Stimulated activated naive CD8-positive, alpha-beta T cell treated with anti-CD3 and anti-CD28 coated beads, Interleukin-15, Interleukin-2, amounts not matched to agents 100 U/mL and 50 U/mL, for 24 hours (primary cell): ENCODE measurements at regions not wholly inside any gene's neighbourhood (a gene's known extent, or its start where the extent isn't known, plus 50 kb on each side); places are given as distances from the start of the nearest gene placed in this dataset.
"Not testable (repeated sequence)": the region's sequence is repeated elsewhere in the genome, so short reads cannot be mapped to it uniquely, and the experiment has no call there.

Experiments used
- ATAC-seq: fragments of 150-1000 bp; cut with Tn5 transposase; one replicate; pipeline ENCODE4 v1.10.0; 2021
- DNase-seq: peaks from one replicate; pipeline ENCODE4 v3.0.0; 2021

GRCh38 chr9:714675-715074, 126.8 kb upstream of the DMRT1 start:
- DNase-seq (no peak), ATAC-seq (no peak)

GRCh38 chr9:715300-715699, 126.2 kb upstream of the DMRT1 start:
- ATAC-seq = no peak
- DNase-seq = no peak

DNA sequence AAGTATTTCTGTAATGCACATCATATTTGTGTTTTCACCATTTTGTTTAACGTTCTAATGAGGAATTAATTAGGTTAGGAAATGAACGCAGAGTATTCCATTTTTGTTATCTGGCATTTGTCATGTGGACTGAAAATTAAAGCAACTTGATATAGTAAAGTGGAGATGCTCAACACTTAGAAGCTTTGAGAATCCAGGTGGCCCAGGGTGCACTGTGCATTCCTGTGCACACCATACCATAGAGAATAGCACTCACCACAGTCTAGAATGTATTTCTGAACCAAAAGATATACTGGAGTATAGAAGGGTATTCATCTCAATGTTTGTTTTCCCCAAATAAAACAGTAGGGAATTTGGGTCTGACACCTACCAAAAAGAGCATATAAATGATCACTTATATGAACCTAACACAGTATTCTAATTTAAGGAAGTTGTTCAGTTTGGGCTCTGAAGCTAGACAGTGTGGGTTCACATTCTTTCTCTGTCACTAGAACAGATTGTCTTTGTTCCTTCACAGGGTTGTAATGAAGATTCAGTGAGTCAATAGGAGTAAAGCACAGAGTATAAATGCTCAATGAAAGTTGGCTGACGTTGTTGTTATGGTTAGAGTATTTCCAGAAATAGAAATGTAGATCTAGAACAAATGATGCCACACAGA, 125.6 kb upstream of the DMRT1 start:
- ATAC-seq (no peak), DNase-seq (no peak)

GRCh38 chr9:717722-718121, 123.8 kb upstream of the DMRT1 start:
- no peak for DNase-seq
- no peak for ATAC-seq

DNA sequence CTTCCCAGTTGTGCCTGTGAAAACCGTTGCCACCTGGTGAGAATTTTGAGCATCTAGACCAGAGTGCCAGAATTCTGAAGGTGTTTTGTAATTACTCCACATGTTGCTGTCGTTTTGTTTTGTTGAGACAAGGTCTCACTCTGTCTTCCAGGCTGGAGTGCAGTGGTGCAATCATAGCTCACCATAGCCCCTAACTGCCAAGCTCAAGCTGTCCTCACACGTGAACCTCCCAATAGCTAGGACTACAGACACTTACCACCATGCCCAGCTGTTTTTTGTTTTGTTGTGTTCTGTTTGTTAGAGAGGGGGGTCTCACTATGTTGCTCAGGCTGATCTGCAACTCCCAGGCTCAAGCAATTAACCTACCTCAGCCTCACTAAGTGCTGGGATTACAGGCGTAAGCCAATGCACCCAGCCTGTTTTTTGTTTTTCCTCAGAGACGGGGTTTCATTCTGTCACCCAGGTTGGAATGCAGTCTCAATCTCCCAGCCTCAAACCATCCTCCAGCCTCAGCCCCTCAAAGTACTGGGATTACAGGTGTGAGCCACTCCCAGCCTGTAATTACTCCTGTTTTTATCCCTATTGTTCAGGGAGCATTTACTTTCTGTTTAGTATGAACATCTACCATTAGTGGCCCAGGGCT, 121.1 kb upstream of the DMRT1 start:
- no peak for ATAC-seq
- no peak for DNase-seq

DNA sequence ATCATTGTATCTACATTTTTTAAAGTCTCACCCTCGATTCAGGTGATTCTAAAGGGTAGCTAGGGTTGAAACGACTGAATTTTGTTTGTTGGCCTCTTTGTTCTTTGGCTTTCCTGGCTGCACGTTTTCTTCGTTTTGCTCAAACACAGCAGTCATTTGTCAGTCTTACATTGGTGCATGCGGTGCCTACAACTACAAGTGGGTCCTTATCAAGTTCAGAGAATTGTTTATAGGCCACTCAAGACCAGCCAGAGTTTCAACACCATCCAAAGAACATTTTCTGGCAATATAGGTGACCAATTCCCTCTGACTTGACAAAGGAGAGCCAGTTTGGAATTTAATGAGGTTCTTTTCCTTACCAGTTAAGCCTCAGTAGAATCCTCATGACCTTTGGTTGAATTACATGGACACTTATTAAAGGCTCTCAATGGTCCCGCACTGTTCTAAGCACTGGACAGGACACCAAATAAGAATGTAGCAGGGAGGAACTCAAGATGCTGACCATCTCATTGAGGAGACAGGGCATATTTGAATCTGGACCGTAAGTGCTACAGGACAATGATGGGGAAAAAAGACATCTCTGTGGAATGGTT, 119.0 kb upstream of the DMRT1 start:
- ATAC-seq (no peak), DNase-seq (no peak)

GRCh38 chr9:724461-724860, 117.0 kb upstream of the DMRT1 start:
- not testable (repeated sequence) for ATAC-seq, DNase-seq

DNA sequence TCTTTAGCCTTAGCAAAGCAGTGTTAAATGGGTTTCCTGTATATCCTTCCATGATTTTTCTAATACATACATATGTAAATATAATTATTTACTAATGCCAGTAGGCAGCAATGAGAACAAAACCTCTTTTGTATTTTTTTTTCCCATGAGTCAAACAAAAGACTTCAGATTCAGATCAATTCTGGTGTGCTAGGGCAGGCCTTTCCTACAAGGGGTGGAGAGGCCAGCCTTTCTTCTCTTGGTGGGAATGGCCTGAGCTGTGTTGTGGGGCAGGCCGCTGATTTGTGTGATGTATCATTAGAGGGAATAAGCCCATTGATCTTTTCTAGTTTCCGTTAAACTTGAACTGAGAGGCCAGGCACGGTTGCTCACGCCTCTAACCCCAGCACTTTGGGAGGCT, 115.5 kb upstream of the DMRT1 start:
- ATAC-seq = no peak
- no peak for DNase-seq

- no peak for DNase-seq
- no peak for ATAC-seq
Measured at GRCh38 chr9:727767-728166, 113.7 kb upstream of the DMRT1 start.

- no peak for DNase-seq
- no peak for ATAC-seq
Measured at GRCh38 chr9:728535-728934, 113.0 kb upstream of the DMRT1 start.

- DNase-seq (no peak), ATAC-seq (no peak)
Measured at GRCh38 chr9:731474-731873, 110.0 kb upstream of the DMRT1 start.

DNA sequence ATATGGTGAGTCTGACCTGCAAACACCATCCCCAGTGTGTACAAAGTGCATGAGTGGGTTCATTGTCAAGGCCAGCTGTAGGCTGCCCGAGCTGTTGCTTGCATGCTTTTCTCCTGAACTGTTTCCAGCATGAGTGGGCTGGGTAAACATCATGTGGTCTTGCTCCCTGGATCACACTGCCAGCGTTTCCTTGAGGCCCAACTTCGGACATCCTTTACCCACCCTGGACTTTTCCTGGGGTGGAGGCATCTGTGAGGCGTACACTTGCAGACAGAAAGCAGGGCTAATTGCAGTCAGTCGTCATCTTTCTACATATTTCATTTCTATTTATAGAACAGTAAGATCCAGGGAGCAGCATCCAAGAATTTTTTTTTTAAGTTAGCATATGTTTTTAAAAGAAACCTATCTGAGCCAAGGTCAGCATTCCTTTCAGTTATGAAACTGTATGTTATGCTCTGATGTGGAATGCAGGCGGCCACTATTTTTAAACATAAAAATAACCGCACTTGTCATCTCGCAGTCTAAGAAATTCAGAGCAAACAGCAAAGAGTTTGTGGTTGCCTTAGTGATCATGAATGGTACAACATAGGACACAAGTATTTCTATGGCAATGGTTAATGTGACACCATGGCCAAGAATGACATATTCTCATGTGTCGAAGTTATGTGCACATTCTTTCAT, 106.5 kb upstream of the DMRT1 start:
- no peak for ATAC-seq
- DNase-seq = no peak

DNA sequence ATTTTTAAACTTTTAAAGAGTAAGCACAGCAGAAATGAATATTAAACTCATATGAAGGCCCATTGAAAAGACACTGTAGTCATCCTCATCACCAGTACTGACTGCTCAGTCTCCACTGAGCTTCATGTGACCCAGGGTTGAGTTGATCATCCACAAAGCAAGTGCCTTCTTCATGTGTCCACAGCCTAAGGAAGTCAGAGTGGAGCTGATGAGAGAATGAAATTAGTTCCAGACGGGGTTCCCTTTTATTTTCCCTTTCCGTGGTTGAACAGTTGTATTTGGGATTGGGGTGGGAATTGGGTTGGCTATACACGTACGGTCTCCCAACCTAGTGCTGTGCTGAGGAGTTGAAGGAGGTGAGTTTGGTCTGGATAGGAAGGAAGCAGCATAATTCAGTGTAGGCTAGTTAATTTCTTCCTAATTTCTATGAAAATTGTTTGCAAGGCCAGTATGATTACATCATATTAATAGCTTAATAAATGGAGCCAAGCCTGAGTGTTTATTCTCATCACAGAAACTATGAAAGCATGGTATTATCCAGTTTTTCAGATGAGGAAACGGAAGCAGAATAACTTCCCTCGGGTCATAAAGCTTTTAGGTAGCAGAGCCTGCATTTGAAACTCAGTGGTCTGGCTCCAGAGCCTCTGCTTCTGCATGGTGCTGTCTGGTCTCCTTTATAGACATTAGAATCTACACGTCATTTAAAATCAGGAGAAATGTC, 103.9 kb upstream of the DMRT1 start:
- DNase-seq (no peak), ATAC-seq (no peak)

- no peak for ATAC-seq
- DNase-seq = no peak
Measured at GRCh38 chr9:738209-738915, 103.1 kb upstream of the DMRT1 start.

GRCh38 chr9:739362-739761, 102.1 kb upstream of the DMRT1 start:
- no peak for DNase-seq
- ATAC-seq = no peak

- no peak for DNase-seq
- no peak for ATAC-seq
Measured at GRCh38 chr9:740221-740620, 101.3 kb upstream of the DMRT1 start.

DNA sequence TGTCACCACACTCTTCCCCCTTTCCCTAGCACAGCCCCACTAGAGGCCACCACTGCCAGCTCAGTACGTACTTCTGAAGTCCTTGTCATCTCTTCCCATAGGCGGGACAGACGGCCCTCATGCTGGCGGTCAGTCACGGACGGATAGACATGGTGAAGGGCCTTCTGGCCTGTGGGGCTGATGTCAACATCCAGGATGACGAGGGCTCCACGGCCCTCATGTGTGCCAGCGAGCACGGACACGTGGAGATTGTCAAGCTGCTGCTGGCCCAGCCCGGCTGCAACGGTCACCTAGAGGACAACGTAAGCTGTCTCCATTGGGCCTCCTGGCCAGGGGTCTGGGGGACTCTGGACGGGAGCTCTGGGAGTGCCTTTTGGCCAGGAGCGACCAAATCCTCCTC, 99.4 kb upstream of the DMRT1 start:
- ATAC-seq (no peak), DNase-seq (no peak)

- DNase-seq (no peak), ATAC-seq (no peak)
Measured at GRCh38 chr9:742914-743589, 98.4 kb upstream of the DMRT1 start.

DNA sequence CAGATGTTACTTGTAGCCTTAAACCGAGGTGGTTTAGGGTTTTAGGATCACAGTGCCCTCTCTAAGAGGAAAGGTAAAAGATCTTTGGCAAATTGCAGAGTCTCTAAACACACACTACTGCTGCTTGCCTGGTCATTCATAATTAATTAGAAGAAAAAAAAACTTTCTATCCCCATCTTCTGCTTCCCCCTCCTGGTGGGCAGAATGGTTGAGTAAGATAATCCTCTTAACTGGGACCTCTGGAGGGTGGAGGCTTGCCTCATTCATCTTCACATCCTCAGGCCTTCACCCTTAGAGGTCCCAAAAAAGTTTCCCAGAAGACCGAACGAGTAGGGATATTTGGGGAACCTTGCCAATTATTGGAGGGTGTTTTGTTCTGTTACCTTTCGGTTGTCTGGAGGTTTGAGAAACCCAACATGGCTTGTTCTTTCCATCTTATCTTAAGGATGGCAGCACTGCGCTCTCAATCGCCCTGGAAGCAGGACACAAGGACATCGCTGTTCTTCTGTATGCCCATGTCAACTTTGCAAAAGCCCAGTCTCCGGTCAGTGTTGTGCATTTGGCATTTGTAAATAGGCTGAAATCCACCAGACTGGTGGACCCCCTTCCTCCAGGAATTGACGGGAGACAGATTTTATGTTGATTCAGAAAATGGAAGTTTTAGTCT, 97.3 kb upstream of the DMRT1 start:
- no peak for ATAC-seq

DNA sequence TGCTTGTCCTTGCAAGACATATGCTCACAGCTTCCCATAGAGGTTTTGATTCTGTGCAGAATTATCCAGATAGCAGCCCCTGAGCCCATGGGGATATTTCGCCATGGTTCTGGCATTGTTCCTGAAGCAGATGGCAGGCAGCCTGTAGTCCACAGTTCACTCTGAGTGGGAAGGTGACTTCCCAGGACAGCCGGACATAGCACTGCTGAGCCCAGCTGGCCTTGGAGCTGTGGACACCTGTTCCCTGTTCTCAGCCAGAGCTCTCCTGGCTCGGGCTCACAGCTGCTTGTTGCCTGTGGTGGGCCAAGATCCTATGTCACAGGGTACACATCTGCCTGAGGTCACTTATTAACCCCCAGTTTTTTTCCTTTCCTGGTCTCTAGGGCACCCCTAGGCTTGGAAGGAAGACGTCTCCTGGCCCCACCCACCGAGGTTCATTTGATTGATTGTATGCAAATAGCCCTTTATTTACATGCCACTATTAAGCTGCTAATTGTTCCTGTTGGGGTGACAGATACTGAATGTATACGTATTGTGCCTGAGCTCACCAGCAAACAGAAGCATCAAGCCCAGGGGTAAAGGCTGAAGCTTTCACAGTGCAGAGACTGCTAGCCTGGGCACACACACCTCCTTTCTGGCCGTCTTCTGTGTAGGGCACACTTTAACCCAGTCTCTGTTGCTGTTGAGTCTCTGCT, 96.6 kb upstream of the DMRT1 start:
- ATAC-seq (no peak), DNase-seq (no peak)

More for the DNA sequence above, 97.3 kb upstream of the DMRT1 start:
- DNase-seq = no peak
